Nephron (organoid): ENCODE measurements at regions not wholly inside any gene's neighbourhood (a gene's known extent, or its start where the extent isn't known, plus 50 kb on each side); places are given as distances from the start of the nearest gene placed in this dataset.

ENCODE experiments used
- H3K27ac Mint-ChIP-seq, 3 experiments: 2 replicates each; pipeline ENCODE4 v1.8.0; 2020; ENCODE audit warnings: mixed read lengths in 3 of 3, mild to moderate bottlenecking in 2 of 3, moderate library complexity in 1 of 3
- H3K27me3 Mint-ChIP-seq: 2 replicates; pipeline ENCODE4 v1.8.0; 2021; ENCODE audit warnings: low read depth, mild to moderate bottlenecking, moderate library complexity, mixed read lengths
- H3K36me3 Mint-ChIP-seq: 2 replicates; pipeline ENCODE4 v1.8.0; 2020; ENCODE audit warnings: low read depth, mixed read lengths
- H3K4me1 Mint-ChIP-seq: 2 replicates; pipeline ENCODE4 v1.8.0; 2020; ENCODE audit warnings: mixed read lengths
- H3K4me3 Mint-ChIP-seq, 3 experiments: 2 replicates each; pipeline ENCODE4 v1.8.0; 2020; ENCODE audit warnings: mild to moderate bottlenecking in 3 of 3, mixed read lengths in 3 of 3, moderate library complexity in 2 of 3
- H3K9me3 Mint-ChIP-seq: 2 replicates; pipeline ENCODE4 v1.8.0; 2020; ENCODE audit warnings: mixed read lengths
- TF ChIP-seq, protein P1 (sequence below), 3 experiments: fragments of 200-600 bp; sonication (generic); IDR thresholded peaks; one replicate each; pipeline ENCODE4 v1.5.0; 2021; ENCODE audit warnings: antibody characterized with exemption in 3 of 3; ENCODE audit not compliant: unreplicated experiment in 3 of 3

GRCh38 chr1:4277598-4277997 lies 376.8 kb upstream of the AJAP1 start:
- H3K4me3 Mint-ChIP-seq: no peak overlapping the region
- H3K9me3 Mint-ChIP-seq: peaks cover 18% of the 10 kb centered on the region
- H3K27ac Mint-ChIP-seq: no peak overlapping the region
- no peaks in the 10 kb centered on the region for H3K4me1 Mint-ChIP-seq
- H3K27me3 Mint-ChIP-seq: peaks cover 33% of the 10 kb centered on the region
- H3K36me3 Mint-ChIP-seq: no peaks in the 10 kb centered on the region
- TF ChIP-seq, protein P1, sequence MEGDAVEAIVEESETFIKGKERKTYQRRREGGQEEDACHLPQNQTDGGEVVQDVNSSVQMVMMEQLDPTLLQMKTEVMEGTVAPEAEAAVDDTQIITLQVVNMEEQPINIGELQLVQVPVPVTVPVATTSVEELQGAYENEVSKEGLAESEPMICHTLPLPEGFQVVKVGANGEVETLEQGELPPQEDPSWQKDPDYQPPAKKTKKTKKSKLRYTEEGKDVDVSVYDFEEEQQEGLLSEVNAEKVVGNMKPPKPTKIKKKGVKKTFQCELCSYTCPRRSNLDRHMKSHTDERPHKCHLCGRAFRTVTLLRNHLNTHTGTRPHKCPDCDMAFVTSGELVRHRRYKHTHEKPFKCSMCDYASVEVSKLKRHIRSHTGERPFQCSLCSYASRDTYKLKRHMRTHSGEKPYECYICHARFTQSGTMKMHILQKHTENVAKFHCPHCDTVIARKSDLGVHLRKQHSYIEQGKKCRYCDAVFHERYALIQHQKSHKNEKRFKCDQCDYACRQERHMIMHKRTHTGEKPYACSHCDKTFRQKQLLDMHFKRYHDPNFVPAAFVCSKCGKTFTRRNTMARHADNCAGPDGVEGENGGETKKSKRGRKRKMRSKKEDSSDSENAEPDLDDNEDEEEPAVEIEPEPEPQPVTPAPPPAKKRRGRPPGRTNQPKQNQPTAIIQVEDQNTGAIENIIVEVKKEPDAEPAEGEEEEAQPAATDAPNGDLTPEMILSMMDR (IDR thresholded peaks at IDR 0.05; ENCODE audit: unreplicated experiment in 3 of 3): no peak

DNA sequence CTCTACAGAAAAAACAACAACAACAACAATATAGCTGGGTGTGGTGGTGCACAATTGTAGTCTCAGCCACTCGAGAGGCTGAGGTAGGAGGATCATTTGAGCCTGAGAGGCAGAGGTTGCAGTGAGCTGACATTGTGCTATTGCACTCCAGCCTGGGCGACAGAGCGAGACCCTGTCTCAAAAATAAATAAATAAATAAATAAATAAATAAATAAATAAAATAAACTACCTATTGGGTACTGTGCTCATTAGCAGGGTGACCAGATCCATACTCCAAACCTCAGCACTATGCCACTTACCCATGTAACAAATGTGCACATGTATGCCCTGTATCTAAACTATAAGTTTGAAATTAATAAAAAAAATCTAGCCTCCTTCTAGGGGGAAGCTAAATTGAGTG lies 369.4 kb upstream of the AJAP1 start:
- Mint-ChIP-seq H3K27ac (no peak overlapping the region), H3K27me3 (peaks cover 30% of the 10 kb centered on the region), H3K4me3 (no peak overlapping the region), H3K4me1 (no peaks in the 10 kb centered on the region), H3K36me3 (no peaks in the 10 kb centered on the region), H3K9me3 (peaks cover 39% of the 10 kb centered on the region)
- TF ChIP-seq, protein P1 (IDR thresholded peaks at IDR 0.05; ENCODE audit: unreplicated experiment in 3 of 3): no peak

GRCh38 chr1:4292861-4293260 lies 361.5 kb upstream of the AJAP1 start:
- Mint-ChIP-seq H3K27ac (no peak overlapping the region), H3K9me3 (peaks cover 33% of the 10 kb centered on the region), H3K36me3 (no peaks in the 10 kb centered on the region), H3K4me3 (no peak overlapping the region), H3K27me3 (peaks cover 16% of the 10 kb centered on the region), H3K4me1 (no peaks in the 10 kb centered on the region)
- TF ChIP-seq, protein P1 (IDR thresholded peaks at IDR 0.05; ENCODE audit: unreplicated experiment in 3 of 3): no peak

GRCh38 chr1:4298361-4299083 lies 355.9 kb upstream of the AJAP1 start:
- peaks cover 19% of the 10 kb centered on the region for H3K27me3 Mint-ChIP-seq

GRCh38 chr1:4301007-4301406 lies 353.4 kb upstream of the AJAP1 start:
- Mint-ChIP-seq H3K27me3 (peaks cover 14% of the 10 kb centered on the region), H3K36me3 (no peaks in the 10 kb centered on the region), H3K27ac (no peak overlapping the region), H3K9me3 (peaks cover 8% of the 10 kb centered on the region), H3K4me3 (no peak overlapping the region), H3K4me1 (no peaks in the 10 kb centered on the region)
- TF ChIP-seq, protein P1 (IDR thresholded peaks at IDR 0.05; ENCODE audit: unreplicated experiment in 3 of 3): no peak

More at GRCh38 chr1:4298361-4299083, 355.9 kb upstream of the AJAP1 start:
- Mint-ChIP-seq H3K4me3 (no peak overlapping the region), H3K4me1 (no peaks in the 10 kb centered on the region), H3K36me3 (no peaks in the 10 kb centered on the region), H3K9me3 (peaks cover 8% of the 10 kb centered on the region), H3K27ac (no peak overlapping the region)
- TF ChIP-seq, protein P1 (IDR thresholded peaks at IDR 0.05; ENCODE audit: unreplicated experiment in 3 of 3): no peak

GRCh38 chr1:4303303-4303702 lies 351.1 kb upstream of the AJAP1 start:
- Mint-ChIP-seq H3K4me1 (no peaks in the 10 kb centered on the region), H3K36me3 (no peaks in the 10 kb centered on the region), H3K27ac (no peak overlapping the region), H3K9me3 (peaks cover 7% of the 10 kb centered on the region), H3K27me3 (peaks cover 19% of the 10 kb centered on the region), H3K4me3 (no peak overlapping the region)
- TF ChIP-seq, protein P1 (IDR thresholded peaks at IDR 0.05; ENCODE audit: unreplicated experiment in 3 of 3): no peak
